Panc1 (cell line): ENCODE measurements at regions not wholly inside any gene's neighbourhood (a gene's known extent, or its start where the extent isn't known, plus 50 kb on each side); places are given as distances from the start of the nearest gene placed in this dataset.
"Not testable (repeated sequence)": the region's sequence is repeated elsewhere in the genome, so short reads cannot be mapped to it uniquely, and the experiment has no call there.

ENCODE experiments used
- ATAC-seq: fragments of 200-7000 bp; cut with Tn5 transposase; 2 replicates; pipeline ENCODE4 v1.9.1; 2020; ENCODE audit warnings: mild to moderate bottlenecking, moderate library complexity
- BruUV-seq: library from RNA; stranded (reverse); fragments of 400-500 nt; replicated peaks from 2 replicates; lab custom pipeline; 2021; lab: Mats Ljungman, UMichigan
- CTCF ChIA-PET: fragments of 300-600 bp; sonication (Branson Sonifier 250); formaldehyde crosslinking; loops from one replicate; lab custom pipeline; 2022; ENCODE audit warnings: antibody characterized with exemption; lab: Charles Lee
- POLR2A ChIA-PET: fragments of 300-600 bp; sonication (Branson Sonifier 250); formaldehyde crosslinking; loops from one replicate; lab custom pipeline; 2022; ENCODE audit warnings: antibody characterized with exemption; lab: Charles Lee
- DNase-seq: peaks from one replicate; pipeline ENCODE4 v3.0.0-alpha.2; 2010; ENCODE audit warnings: low read depth, low spot score
- H3K27ac ChIP-seq: 2 replicates; pipeline ENCODE4 v1.5.1; 2011; ENCODE audit warnings: mild to moderate bottlenecking, low read length, inconsistent platforms
- H3K27me3 ChIP-seq: fragments of 200-500 bp; sonication (Bioruptor generic); 2 replicates; pipeline ENCODE4 v1.6.0; 2014; ENCODE audit warnings: low read length, inconsistent platforms; ENCODE audit not compliant: control insufficient read depth, insufficient read depth
- H3K36me3 ChIP-seq: fragments of 200-500 bp; sonication (Bioruptor generic); 2 replicates; pipeline ENCODE4 v1.5.1; 2014; ENCODE audit warnings: inconsistent platforms, mild to moderate bottlenecking, low read length, moderate library complexity; ENCODE audit not compliant: control insufficient read depth, insufficient read depth
- H3K4me1 ChIP-seq: 2 replicates; pipeline ENCODE4 v1.5.1; 2011; ENCODE audit warnings: inconsistent platforms, mild to moderate bottlenecking, low read length, moderate library complexity; ENCODE audit not compliant: control insufficient read depth, insufficient read depth
- H3K4me3 ChIP-seq, 2 experiments: 2 replicates each; pipeline ENCODE4 v1.5.1; 2011 to 2012; ENCODE audit warnings: low read depth in 2 of 2, low read length in 2 of 2, mild to moderate bottlenecking in 2 of 2, inconsistent platforms in 1 of 2, moderate library complexity in 1 of 2
- H3K9me3 ChIP-seq: fragments of 200-500 bp; sonication (Bioruptor generic); 2 replicates; pipeline ENCODE4 v1.5.1; 2014; ENCODE audit warnings: low read depth, mild to moderate bottlenecking, inconsistent platforms, low read length, moderate library complexity; ENCODE audit not compliant: control insufficient read depth, insufficient read depth
- CTCF ChIP-seq: fragments of 450-650 bp; IDR thresholded peaks from 2 replicates; pipeline ENCODE4 v1.5.1; 2017; ENCODE audit warnings: mild to moderate bottlenecking
- POLR2AphosphoS5 ChIP-seq: IDR thresholded peaks from 2 replicates; pipeline ENCODE4 v1.6.1; 2012; ENCODE audit warnings: mild to moderate bottlenecking, low read depth, low read length, moderate library complexity
- SIN3A ChIP-seq: IDR thresholded peaks from 2 replicates; pipeline ENCODE4 v1.6.1; 2012; ENCODE audit warnings: low read depth, mild to moderate bottlenecking, low read length, moderate library complexity, borderline replicate concordance; ENCODE audit not compliant: insufficient read depth
- TCF7L2 ChIP-seq: IDR thresholded peaks from 2 replicates; pipeline ENCODE4 v1.6.1; 2011; ENCODE audit warnings: mild to moderate bottlenecking, low read depth, low read length, inconsistent platforms
- in situ Hi-C: cut with HindIII; loops from 2 replicates; pipeline ENCODE4 v1.10.0; 2016; ENCODE audit warnings: low sequenced_read_pairs, low pct_unique_long_range_greater_than_20kb
- intact Hi-C: fragments of 100-400 bp; cut with micrococcal nuclease; formaldehyde crosslinking; loops from one replicate; pipeline ENCODE4 v1.10.0; 2022; ENCODE audit not compliant: unreplicated experiment
- TF ChIP-seq, protein P1 (sequence below), 2 experiments: IDR thresholded peaks; 2 replicates each; pipeline ENCODE4 v1.6.1; 2011 to 2012; ENCODE audit warnings: low read depth in 2 of 2, control low read depth in 1 of 2, low read length in 1 of 2, mild to moderate bottlenecking in 1 of 2, moderate library complexity in 1 of 2; ENCODE audit not compliant: insufficient read depth in 1 of 2

- ChIA-PET CTCF (no interaction called here), POLR2A (no interaction called here)
- no peak overlapping the region for H3K27ac ChIP-seq
- DNase-seq (no peak), ATAC-seq (no peak)
- no peaks in the 10 kb centered on the region for H3K4me1 ChIP-seq
- no TSS peak for BruUV-seq
- TF ChIP-seq, protein P1, sequence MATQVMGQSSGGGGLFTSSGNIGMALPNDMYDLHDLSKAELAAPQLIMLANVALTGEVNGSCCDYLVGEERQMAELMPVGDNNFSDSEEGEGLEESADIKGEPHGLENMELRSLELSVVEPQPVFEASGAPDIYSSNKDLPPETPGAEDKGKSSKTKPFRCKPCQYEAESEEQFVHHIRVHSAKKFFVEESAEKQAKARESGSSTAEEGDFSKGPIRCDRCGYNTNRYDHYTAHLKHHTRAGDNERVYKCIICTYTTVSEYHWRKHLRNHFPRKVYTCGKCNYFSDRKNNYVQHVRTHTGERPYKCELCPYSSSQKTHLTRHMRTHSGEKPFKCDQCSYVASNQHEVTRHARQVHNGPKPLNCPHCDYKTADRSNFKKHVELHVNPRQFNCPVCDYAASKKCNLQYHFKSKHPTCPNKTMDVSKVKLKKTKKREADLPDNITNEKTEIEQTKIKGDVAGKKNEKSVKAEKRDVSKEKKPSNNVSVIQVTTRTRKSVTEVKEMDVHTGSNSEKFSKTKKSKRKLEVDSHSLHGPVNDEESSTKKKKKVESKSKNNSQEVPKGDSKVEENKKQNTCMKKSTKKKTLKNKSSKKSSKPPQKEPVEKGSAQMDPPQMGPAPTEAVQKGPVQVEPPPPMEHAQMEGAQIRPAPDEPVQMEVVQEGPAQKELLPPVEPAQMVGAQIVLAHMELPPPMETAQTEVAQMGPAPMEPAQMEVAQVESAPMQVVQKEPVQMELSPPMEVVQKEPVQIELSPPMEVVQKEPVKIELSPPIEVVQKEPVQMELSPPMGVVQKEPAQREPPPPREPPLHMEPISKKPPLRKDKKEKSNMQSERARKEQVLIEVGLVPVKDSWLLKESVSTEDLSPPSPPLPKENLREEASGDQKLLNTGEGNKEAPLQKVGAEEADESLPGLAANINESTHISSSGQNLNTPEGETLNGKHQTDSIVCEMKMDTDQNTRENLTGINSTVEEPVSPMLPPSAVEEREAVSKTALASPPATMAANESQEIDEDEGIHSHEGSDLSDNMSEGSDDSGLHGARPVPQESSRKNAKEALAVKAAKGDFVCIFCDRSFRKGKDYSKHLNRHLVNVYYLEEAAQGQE (IDR thresholded peaks at IDR 0.05; ENCODE audit: insufficient read depth in 1 of 2, low read depth in 2 of 2, low read length in 1 of 2), result no peak
- no peak for TF ChIP-seq CTCF
- TF ChIP-seq POLR2AphosphoS5, result no peak
- TF ChIP-seq TCF7L2, result no peak
- TF ChIP-seq SIN3A, result no peak
- H3K27me3 ChIP-seq, result no peaks in the 10 kb centered on the region
- 0 out of 2 replicates have a peak, but pooled peaks cover 1% of the 10 kb centered on the region for H3K9me3 ChIP-seq
- in situ Hi-C loops (no loop called here), intact Hi-C loops (no loop called here)
- no peak overlapping the region for H3K4me3 ChIP-seq
- H3K36me3 ChIP-seq, result no peaks in the 10 kb centered on the region
These were observed 371.7 kb upstream of the DEPDC1 start for GRCh38 chr1:68868606-68869005.

DNA sequence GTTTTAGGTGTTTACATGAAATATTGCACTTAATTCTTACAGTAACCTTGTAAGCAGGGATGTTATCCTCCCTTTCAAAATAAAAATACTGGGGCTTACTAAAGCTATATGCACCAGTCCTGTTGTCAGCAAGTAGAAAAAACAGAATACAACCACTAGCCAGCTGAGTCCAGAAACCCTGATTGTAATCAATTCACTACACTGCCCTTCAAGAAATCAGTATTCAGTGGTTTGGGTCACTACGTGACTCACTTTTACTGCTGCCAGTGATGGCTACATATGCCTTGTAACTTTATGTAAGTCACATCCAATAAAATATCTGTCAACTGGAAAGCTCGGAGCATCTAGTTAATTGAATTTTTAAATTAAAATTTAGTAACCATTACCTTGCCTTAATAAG lies 376.3 kb upstream of the DEPDC1 start:
- Histone ChIP-seq H3K36me3 (no peaks in the 10 kb centered on the region), H3K27ac (no peak overlapping the region), H3K27me3 (no peaks in the 10 kb centered on the region), H3K9me3 (0 out of 2 replicates have a peak, but pooled peaks cover 3% of the 10 kb centered on the region), H3K4me1 (no peaks in the 10 kb centered on the region), H3K4me3 (no peak overlapping the region)
- TF ChIP-seq POLR2AphosphoS5 (no peak), SIN3A (no peak), TCF7L2 (no peak), CTCF (no peak)
- TF ChIP-seq, protein P1 (IDR thresholded peaks at IDR 0.05; ENCODE audit: insufficient read depth in 1 of 2, low read depth in 2 of 2, low read length in 1 of 2), result no peak
- in situ Hi-C loops (no loop called here), intact Hi-C loops (no loop called here)
- DNase-seq (no peak), ATAC-seq (no peak)
- POLR2A ChIA-PET, result no interaction called here
- CTCF ChIA-PET, result no interaction called here
- BruUV-seq, result no TSS peak

DNA sequence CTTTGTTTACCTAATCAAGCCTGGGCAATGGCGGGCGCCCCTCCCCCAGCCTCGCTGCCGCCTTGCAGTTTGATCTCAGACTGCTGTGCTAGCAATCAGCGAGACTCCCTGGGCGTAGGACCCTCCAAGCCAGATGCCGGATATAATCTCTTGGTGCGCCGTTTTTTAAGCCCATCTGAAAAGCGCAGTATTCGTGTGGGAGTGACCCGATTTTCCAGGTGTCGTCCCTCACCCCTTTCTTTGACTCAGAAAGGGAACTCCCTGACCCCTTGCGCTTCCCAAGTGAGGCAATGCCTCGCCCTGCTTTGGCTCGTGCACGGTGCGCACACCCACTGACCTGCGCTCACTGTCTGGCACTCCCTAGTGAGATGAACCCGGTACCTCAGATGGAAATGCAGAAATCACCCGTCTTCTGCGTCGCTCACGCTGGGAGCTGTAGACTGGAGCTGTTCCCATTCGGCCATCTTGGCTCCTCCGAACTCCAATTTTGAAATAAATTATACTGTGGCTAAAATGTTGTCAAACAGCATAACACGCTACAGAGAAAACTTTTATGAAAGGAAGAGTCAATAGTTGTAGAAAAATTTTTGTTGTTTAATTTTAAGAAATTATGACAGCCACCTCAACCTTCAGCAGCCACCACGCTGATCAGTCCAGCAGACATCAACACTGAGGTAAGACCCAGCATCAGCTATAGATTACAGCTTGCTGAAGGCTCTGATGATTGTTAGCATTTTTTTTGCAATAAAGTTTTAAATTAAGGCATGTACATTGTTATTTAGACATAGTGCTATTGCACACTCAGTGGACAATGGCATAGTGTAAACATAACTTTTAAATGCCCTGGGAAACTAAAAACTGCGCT lies 384.7 kb upstream of the DEPDC1 start:
- H3K9me3 ChIP-seq, ATAC-seq, H3K4me1 ChIP-seq, intact Hi-C loops, H3K36me3 ChIP-seq, H3K27ac ChIP-seq, DNase-seq, POLR2A ChIA-PET, in situ Hi-C loops, BruUV-seq, H3K4me3 ChIP-seq, H3K27me3 ChIP-seq: not testable (repeated sequence)
- CTCF ChIA-PET, result interaction anchor here (0.7 kb wide), 1 partner anchor 420 kb away, joined by 15 read pairs; no protein-coding TSS in a partner anchor
